GM18511 (cell line): ENCODE measurements at regions not wholly inside any gene's neighbourhood (a gene's known extent, or its start where the extent isn't known, plus 50 kb on each side); places are given as distances from the start of the nearest gene placed in this dataset.
A peak's percentile ranks its signal among the peaks of the same experiment; 100 is the strongest.
"Not testable (repeated sequence)": the region's sequence is repeated elsewhere in the genome, so short reads cannot be mapped to it uniquely, and the experiment has no call there.

Experiments
- ATAC-seq: cut with Tn5 transposase; IDR thresholded peaks from one replicate; pipeline ENCODE4 v1.9.1; 2021; ENCODE audit warnings: mild to moderate bottlenecking, moderate library complexity; ENCODE audit not compliant: unreplicated experiment

- ATAC-seq = no peak
Measured at GRCh38 chr5:53160895-53161294, 51.3 kb upstream of the MOCS2 start.

GRCh38 chr5:53161876-53162275 lies 52.3 kb upstream of the MOCS2 start:
- no peak for ATAC-seq

DNA sequence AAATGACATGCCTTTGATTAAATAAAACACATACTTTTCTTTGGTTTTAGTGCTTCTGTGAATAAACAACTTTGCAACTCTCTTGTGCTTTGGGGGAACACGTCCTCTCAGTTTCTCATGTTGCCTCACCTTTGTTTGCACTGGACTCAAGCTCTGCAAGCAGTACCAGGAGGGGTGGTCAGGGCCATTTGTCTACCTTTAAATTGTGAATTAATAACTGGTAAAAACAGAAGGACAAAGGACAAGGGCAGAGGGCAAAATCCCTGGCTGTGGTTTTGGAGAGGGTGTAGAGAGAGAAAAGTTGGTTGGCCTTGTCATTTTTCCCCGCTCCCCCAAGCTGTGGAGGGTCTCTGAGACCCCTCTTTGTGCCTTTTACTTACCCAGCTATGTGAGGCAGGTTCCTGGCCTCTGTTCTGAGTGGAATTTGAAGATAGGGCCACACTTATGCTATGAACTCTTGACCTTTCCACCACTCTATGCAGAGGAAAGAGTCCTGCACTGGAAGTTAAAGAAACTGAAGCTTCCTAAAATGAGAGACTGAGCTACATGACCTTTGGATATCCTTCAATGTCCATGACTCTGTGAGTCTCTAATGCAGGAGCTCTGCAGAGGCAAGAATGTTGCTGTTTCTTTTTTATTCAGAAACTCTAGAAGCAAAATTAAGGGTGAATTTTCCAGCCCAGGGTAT lies 55.1 kb upstream of the MOCS2 start:
- ATAC-seq = no peak

DNA sequence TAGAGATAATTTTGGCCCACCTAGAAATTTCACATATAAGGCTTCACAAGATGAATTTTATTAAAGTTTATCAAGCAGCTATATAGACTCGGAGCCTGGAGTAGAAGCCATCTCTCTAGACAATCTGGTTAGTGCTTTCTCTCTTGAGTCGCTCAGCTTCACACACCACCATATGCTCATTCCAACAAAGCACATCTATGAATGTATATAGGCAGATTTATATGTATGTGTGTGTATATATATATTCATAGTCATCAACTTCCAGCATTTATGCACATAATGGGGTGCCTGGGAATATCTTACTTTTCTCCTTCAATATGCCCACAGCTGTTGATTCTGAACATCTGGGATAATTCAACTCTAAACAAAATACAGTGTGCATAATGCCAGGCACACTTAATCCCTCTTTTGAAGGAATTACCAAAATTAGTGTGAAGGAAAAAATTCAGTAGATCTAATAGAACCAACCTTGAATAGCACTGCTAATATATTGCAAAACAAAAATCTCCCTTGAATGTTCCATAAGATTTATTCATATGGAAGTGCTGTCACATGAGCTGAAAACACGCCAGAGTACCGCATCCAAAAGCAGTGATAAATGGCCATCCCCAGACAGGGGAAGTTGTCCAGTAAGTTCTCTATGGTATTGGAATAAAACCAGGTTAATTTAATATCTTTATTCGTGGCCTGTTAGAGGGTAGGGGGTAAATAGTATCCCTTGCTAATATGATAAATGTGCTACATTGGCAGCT lies 56.0 kb upstream of the MOCS2 start:
- no peak for ATAC-seq

- ATAC-seq = no peak
Measured at GRCh38 chr5:53166183-53166495, 56.6 kb upstream of the MOCS2 start.

GRCh38 chr5:53167836-53168235 lies 58.3 kb upstream of the MOCS2 start:
- ATAC-seq = no peak

DNA sequence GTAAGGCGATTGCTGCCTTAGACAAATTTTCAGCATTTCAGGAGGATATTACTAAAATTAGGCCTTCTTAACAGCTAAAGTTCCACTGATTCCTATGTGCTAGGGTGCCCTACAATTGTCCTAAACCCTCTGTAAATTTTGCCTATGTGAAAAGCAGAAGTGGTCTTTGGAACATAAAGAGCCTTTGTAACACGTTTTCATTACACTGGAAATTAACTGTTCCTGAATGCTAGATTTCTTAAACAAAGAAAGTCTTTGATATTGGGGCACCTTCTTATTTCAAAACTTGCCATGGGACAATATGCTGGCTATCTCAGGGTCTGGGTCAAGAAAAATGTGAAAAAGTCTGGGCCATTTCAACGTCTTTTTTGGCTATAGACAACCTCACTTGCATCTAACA lies 60.4 kb upstream of the MOCS2 start:
- no peak for ATAC-seq

DNA sequence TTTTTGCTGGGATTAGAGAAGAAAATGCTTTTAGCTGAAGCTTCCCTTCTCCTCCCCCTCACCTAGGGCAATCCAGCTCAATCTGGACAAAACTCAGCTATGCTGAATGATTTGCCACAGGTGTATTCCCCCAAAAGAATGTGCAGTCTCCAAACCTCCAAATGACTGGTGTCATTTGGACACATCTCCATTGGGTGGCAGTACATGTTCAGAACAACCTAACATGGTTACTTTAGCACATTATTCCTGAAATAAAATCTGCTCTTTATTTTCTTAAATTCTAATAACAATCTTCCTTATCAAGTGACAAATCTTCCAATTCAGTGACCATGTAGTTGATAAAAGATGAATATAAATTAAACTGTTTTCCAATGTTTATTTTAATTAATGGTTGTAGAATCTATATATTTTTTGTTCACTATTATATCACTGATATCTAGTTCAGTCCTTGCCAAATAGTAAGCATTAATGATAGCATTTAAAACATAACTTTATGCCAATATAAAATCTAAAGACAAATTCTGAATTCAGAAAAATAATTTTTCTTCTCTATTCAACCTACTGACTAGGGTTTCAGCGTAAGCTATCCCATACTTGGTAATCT lies 61.3 kb upstream of the MOCS2 start:
- peak; percentile 57 for ATAC-seq

DNA sequence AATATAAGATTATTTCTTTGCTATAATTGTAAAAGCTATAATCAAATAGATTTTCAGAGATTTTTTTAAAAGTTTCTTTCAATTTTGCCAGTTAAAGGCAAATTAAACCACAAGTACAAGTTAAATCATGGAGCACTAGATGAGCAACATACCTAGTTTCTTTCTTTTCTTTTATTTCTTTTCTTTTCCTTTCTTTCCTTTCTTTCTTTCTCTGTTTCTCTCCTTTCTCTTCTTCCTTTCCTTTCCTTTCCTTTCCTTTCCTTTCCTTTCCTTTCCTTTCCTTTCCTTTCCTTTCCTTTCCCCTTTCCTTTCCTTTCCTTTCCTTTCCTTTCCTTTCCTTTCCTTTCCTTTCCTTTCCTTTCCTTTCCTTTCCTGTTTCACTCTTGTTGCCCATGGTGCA lies 62.5 kb upstream of the MOCS2 start:
- ATAC-seq = not testable (repeated sequence)

GRCh38 chr5:53172630-53173029 lies 63.1 kb upstream of the MOCS2 start:
- ATAC-seq = no peak

DNA sequence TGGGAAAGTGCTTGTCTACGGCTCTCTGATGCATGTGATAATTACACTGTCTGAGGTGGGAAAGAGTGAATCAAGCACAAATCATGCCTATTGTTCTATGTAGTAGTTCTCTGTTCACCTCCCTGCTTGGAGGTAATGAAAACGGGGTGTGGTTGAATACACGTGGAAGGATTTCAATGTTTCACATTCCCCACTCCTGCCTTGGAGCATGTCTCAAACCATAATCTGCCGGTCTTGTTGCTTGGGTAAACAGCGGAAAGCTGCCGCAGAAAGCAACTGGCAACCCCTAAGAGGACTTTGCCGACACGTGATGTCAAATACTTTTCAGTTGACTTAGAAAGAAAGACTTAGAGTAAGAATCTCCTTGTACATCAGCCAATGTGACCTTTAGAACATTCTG lies 63.5 kb upstream of the MOCS2 start:
- ATAC-seq = no peak

GRCh38 chr5:53178830-53179229 lies 69.3 kb upstream of the MOCS2 start:
- no peak for ATAC-seq

DNA sequence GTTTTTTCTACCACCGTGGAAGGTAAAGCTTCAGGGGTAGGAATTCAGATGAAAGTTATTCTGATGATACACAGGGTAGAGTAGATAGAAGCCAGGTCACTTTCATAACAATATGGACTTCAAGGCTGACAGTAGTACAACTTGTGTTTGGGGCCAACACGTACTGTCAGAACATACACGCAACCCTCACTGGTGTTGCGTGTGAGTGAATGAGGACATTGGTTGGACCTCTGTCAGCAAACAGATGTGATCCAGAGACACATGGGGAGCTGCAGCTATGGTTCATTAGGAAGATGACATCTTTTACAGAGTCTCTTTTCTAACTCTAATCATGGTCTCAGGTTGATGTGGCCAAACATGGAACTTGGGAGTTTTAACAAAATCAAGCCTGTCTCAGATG lies 70.1 kb upstream of the MOCS2 start:
- no peak for ATAC-seq

DNA sequence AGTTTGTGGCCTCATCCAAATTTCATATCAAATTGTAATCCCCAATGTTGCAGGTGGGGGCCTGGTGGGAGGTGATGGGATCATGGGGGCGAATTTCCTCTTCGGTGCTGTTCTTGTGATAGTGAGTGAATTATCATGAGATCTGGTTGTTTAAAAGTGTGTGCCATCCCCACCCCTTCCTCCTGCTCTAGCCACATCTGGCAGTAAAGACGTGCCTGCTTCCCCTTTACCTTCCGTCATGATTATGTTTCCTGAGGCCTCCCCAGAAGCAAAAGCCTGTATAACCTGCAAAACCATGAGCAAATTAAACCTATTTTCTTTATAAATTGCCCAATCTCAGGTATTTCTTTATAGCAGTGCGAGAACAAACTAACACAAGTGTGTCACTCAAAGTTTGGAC lies 71.0 kb upstream of the MOCS2 start:
- ATAC-seq = no peak

DNA sequence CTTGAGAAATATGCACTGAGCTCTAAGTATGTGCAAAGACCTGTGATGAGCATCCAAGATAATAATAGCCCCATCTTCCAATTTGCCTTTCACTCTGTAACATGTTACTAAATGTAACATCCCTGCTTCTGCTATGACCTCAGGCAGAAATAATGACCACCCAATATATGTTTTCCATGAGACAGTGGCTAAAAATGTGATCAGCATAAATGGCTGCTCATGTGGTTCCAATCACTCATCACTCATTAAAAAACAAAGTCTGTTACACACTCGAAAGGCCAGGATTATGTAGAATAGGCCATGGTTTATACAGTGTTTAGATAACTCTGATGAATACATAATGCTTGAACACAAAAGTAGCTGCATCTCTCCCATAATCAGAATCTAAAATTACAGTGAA lies 71.4 kb upstream of the MOCS2 start:
- ATAC-seq = no peak

- no peak for ATAC-seq
Measured at GRCh38 chr5:53183880-53184279, 74.3 kb upstream of the MOCS2 start.

GRCh38 chr5:53191548-53192165 lies 82.1 kb upstream of the MOCS2 start:
- ATAC-seq = no peak

DNA sequence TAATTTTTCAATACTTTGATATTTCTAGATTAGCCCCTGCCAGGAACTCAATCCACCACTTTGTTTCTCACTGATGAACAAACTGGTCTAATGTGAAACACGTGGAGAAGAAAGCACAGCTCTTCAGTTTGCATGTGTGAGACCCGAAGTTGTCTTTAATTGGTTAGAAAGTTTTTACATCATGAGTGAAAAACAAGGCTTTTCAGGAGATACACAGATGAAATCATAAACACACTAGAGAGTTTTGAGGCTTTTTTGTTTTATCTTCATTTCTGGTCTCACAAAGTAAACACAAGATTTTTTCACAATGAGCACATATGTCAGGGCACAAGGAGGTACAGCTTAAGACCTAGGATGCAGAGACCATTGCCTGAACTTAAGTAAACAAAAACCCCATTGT lies 84.5 kb upstream of the MOCS2 start:
- ATAC-seq = no peak

- no peak for ATAC-seq
Measured at GRCh38 chr5:53199882-53200281, 90.3 kb upstream of the MOCS2 start.

DNA sequence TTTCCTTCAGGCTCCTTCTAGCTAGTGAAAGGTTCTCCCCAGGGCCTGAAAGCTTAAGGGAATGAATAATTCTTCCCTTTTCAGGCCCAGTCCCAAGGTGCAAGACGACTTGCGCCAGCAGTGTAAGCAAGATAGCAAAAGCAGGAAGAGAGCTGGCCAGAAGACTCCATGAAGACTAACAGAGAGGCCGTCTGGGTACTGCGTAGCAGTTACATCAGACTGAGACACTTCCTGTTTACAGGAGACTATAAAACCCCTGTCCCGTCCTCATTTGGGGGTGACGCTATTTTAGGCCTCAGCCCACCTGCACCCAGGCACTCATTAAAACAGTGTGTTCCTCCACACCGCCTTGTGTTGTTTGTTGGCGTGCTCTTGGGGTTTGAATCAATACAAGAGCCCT lies 90.7 kb upstream of the MOCS2 start:
- no peak for ATAC-seq

GRCh38 chr5:53201746-53202145 lies 92.2 kb upstream of the MOCS2 start:
- no peak for ATAC-seq

- ATAC-seq = no peak
Measured at GRCh38 chr5:53206562-53206961, 97.0 kb upstream of the MOCS2 start.
